ENCODE measurements at regions not wholly inside any gene's neighbourhood (a gene's known extent, or its start where the extent isn't known, plus 50 kb on each side); places are given as distances from the start of the nearest gene placed in this dataset.

- H3K36me3 ChIP-seq = no peaks in the 10 kb centered on the region
- no peak overlapping the region for H3K4me3 ChIP-seq (ENCODE audit: low read depth, low read length)
- no peaks in the 10 kb centered on the region for H3K27me3 ChIP-seq (ENCODE audit: insufficient read depth, low read depth, severe bottlenecking)
- DNase-seq = no peak
- TF ChIP-seq CTCF (IDR thresholded peaks at IDR 0.05; ENCODE audit: low read depth, low read length) = no peak
- no peak overlapping the region for H3K27ac ChIP-seq
- no peaks in the 10 kb centered on the region for H3K9me3 ChIP-seq (ENCODE audit: severe bottlenecking)
These were observed 75.1 kb upstream of the SP4 start for GRCh38 chr7:21352540-21353387.

- no peaks in the 10 kb centered on the region for H3K27me3 ChIP-seq (ENCODE audit: insufficient read depth, low read depth, severe bottlenecking)
- TF ChIP-seq CTCF (IDR thresholded peaks at IDR 0.05; ENCODE audit: low read depth, low read length) = no peak
- no peaks in the 10 kb centered on the region for H3K9me3 ChIP-seq (ENCODE audit: severe bottlenecking)
- H3K36me3 ChIP-seq = no peaks in the 10 kb centered on the region
- no peak overlapping the region for H3K27ac ChIP-seq
- DNase-seq = no peak
- H3K4me3 ChIP-seq (ENCODE audit: low read depth, low read length) = no peak overlapping the region
These were observed 74.5 kb upstream of the SP4 start for GRCh38 chr7:21353388-21353780.

GRCh38 chr7:21354284-21354683, 73.6 kb upstream of the SP4 start:
- DNase-seq = no peak
- no peak for TF ChIP-seq CTCF (IDR thresholded peaks at IDR 0.05; ENCODE audit: low read depth, low read length)
- Histone ChIP-seq H3K27ac (no peak overlapping the region), H3K9me3 (ENCODE audit: severe bottlenecking) (no peaks in the 10 kb centered on the region), H3K27me3 (ENCODE audit: insufficient read depth, low read depth, severe bottlenecking) (no peaks in the 10 kb centered on the region), H3K36me3 (no peaks in the 10 kb centered on the region), H3K4me3 (ENCODE audit: low read depth, low read length) (no peak overlapping the region)

- no peaks in the 10 kb centered on the region for H3K36me3 ChIP-seq
- no peak overlapping the region for H3K27ac ChIP-seq
- H3K9me3 ChIP-seq (ENCODE audit: severe bottlenecking) = no peaks in the 10 kb centered on the region
- no peak overlapping the region for H3K4me3 ChIP-seq (ENCODE audit: low read depth, low read length)
- no peaks in the 10 kb centered on the region for H3K27me3 ChIP-seq (ENCODE audit: insufficient read depth, low read depth, severe bottlenecking)
- no peak for TF ChIP-seq CTCF (IDR thresholded peaks at IDR 0.05; ENCODE audit: low read depth, low read length)
- DNase-seq = no peak
These were observed 72.4 kb upstream of the SP4 start for GRCh38 chr7:21355406-21355874.

- H3K9me3 ChIP-seq (ENCODE audit: severe bottlenecking) = no peaks in the 10 kb centered on the region
- H3K27me3 ChIP-seq (ENCODE audit: insufficient read depth, low read depth, severe bottlenecking) = no peaks in the 10 kb centered on the region
- no peak for TF ChIP-seq CTCF (IDR thresholded peaks at IDR 0.05; ENCODE audit: low read depth, low read length)
- no peak overlapping the region for H3K27ac ChIP-seq
- H3K4me3 ChIP-seq (ENCODE audit: low read depth, low read length) = no peak overlapping the region
- no peaks in the 10 kb centered on the region for H3K36me3 ChIP-seq
- no peak for DNase-seq
These were observed 71.3 kb upstream of the SP4 start for GRCh38 chr7:21356616-21357015.

Data from WERI-Rb-1 (cell line).